Small intestine (tissue), 7 donors: ENCODE measurements at regions not wholly inside any gene's neighbourhood (a gene's known extent, or its start where the extent isn't known, plus 50 kb on each side); places are given as distances from the start of the nearest gene placed in this dataset.

Source experiments
- DNase-seq, 2 donors: peaks; one replicate each; pipeline versions ENCODE4 v3.0.0 to v3.0.0-alpha.2; 2013
- FAIRE-seq: peaks from 2 replicates; lab custom pipeline; 2012; peaks lifted over from hg19 to GRCh38; lab: Jason Lieb, UNC
- H3K27ac ChIP-seq, 3 donors: one replicate each; pipeline ENCODE4 v1.5.1; 2013; ENCODE audit warnings: low read length in 2 of 3, mild to moderate bottlenecking in 2 of 3, control low read depth in 1 of 3, inconsistent platforms in 1 of 3, low read depth in 1 of 3, moderate library complexity in 1 of 3
- H3K27me3 ChIP-seq, 3 donors: one replicate each; pipeline ENCODE4 v1.6.1; 2013; ENCODE audit warnings: low read length in 3 of 3, inconsistent platforms in 1 of 3; ENCODE audit not compliant: control insufficient read depth in 3 of 3, insufficient read depth in 3 of 3
- H3K36me3 ChIP-seq, 3 donors: one replicate each; pipeline ENCODE4 v1.6.1; 2013; ENCODE audit warnings: low read length in 3 of 3, inconsistent platforms in 1 of 3, low read depth in 1 of 3, mild to moderate bottlenecking in 1 of 3, moderate library complexity in 1 of 3; ENCODE audit not compliant: control insufficient read depth in 3 of 3, insufficient read depth in 2 of 3
- H3K4me1 ChIP-seq, 3 donors: one replicate each; pipeline ENCODE4 v1.6.1; 2013; ENCODE audit warnings: low read length in 2 of 3, inconsistent platforms in 1 of 3, low read depth in 1 of 3, mild to moderate bottlenecking in 1 of 3, moderate library complexity in 1 of 3; ENCODE audit not compliant: control insufficient read depth in 3 of 3, insufficient read depth in 2 of 3
- H3K4me3 ChIP-seq, 3 donors: one replicate each; pipeline ENCODE4 v1.5.1; 2013; ENCODE audit warnings: low read length in 3 of 3, control low read depth in 1 of 3, inconsistent platforms in 1 of 3, low read depth in 1 of 3, mild to moderate bottlenecking in 1 of 3, moderate library complexity in 1 of 3
- H3K9me3 ChIP-seq, 2 donors: one replicate each; pipeline ENCODE4 v1.6.1; 2013; ENCODE audit warnings: low read depth in 1 of 2, low read length in 1 of 2; ENCODE audit not compliant: control insufficient read depth in 2 of 2, insufficient read depth in 1 of 2
- WGBS, 3 donors: extraction: QIAGEN DNeasy Blood & Tissue Kit; methylation state at CpG; one replicate each; pipeline ENCODE4 v1.1.7; 2013; 5-methylcytosine and 5-hydroxymethylcytosine counted together
- donor health status: healthy with polysubstance abuse.
- donor health status: control.
- donor health status: control.
- donor health status: Bipolar disorder and iron deficiency.
- donor health status: healthy.

DNA sequence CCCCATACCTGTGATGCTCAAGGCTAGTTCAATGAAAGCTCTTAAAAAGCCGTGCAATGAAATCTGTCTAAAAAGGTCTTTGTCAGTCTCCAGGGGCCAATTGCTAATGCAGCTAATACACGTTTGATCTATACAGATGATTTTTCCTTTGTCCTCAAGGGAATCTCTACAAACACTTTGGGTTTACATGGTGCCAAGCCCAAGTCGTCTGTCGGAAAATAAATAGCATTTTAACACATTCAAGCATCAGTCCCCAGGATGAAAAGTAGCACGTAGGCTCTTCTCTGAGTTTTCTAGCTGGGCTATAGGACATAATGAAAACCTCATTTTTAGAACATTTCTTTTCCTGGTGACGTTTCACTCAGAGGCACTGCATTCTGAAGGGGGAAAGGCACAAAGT, 477.4 kb upstream of the WWC1 start:
- Histone ChIP-seq H3K27ac (no peak overlapping the region), H3K9me3 (no peaks in the 10 kb centered on the region), H3K27me3 (no peaks in the 10 kb centered on the region), H3K4me1 (no peaks in the 10 kb centered on the region), H3K4me3 (no peak overlapping the region), H3K36me3 (no peaks in the 10 kb centered on the region)
- FAIRE-seq (no peak), DNase-seq (no peak)
- WGBS, 3 donors = 73 to 76% (median 74%) methylated on average over 6 of the region's 6 CpGs

DNA sequence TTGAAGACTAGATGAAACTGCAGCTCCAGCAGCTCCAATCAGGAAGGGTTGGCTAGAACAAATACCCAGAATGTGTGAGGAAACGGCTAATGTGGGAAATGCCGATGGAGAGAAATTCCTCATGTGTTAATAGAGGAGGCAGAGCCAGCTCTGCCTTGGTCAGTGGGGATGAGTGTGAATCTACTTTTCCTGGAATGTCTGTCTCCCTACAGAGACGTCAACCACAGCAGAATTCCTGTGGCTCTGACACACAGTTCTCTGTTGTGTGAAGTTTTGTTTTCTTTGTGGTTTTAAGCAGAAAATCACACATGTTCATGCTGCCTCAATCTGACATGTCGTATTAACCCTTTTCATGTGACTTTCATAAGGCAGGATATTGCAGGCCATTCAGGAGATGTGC, 476.6 kb upstream of the WWC1 start:
- no peak for FAIRE-seq
- Histone ChIP-seq H3K9me3 (no peaks in the 10 kb centered on the region), H3K27me3 (no peaks in the 10 kb centered on the region), H3K27ac (no peak overlapping the region), H3K4me3 (no peak overlapping the region), H3K36me3 (no peaks in the 10 kb centered on the region), H3K4me1 (no peaks in the 10 kb centered on the region)
- no peak for DNase-seq
- 49 to 60% (median 59%) methylated on average over 4 of the region's 4 CpGs for WGBS, 3 donors

DNA sequence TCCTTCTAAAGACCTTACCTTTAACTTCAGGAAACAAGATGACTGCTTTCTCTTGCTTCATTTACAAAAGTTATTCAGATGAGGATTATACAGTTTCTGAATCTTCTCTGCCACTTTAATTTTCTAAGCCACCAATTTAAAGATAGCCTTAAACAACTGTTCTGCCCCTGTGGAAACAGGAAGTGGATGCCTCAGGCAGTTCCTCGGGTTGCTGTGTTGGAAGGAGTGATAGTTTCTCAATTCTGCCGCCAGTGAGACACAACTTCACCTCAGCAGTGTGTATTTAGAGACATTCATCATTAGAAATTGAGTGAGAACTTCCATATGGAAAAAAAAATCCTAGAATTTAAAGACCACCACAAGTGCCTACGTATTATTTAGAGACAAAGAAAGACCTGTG, 475.1 kb upstream of the WWC1 start:
- 43 to 64% (median 62%) methylated on average over 3 of the region's 3 CpGs for WGBS, 3 donors
- no peaks in the 10 kb centered on the region for H3K36me3 ChIP-seq
- no peak overlapping the region for H3K4me3 ChIP-seq
- H3K27ac ChIP-seq = no peak overlapping the region
- no peaks in the 10 kb centered on the region for H3K4me1 ChIP-seq
- no peaks in the 10 kb centered on the region for H3K9me3 ChIP-seq
- FAIRE-seq = no peak
- DNase-seq = no peak
- no peaks in the 10 kb centered on the region for H3K27me3 ChIP-seq

DNA sequence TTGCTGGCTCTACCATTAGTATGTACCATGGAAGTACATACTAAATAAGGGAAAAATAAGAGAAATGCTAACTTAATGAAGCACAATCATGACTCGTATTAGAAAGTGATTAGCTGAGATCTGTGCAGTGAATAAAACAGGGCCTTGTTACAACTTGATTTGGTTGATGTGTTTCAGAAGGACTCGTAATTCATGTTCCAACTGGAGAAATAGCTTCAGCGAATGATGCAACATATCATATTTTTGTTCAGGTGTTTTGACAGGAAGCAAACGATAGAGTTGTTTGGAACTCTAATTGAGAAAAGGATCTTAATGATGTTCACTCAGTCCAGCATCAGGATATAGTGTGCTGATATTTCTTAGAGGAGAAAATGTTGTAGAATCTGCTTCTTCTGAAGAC, 474.6 kb upstream of the WWC1 start:
- Histone ChIP-seq H3K4me3 (no peak overlapping the region), H3K27ac (no peak overlapping the region), H3K9me3 (no peaks in the 10 kb centered on the region), H3K4me1 (no peaks in the 10 kb centered on the region), H3K27me3 (no peaks in the 10 kb centered on the region), H3K36me3 (no peaks in the 10 kb centered on the region)
- DNase-seq (no peak), FAIRE-seq (no peak)
- WGBS, 3 donors = 83 to 89% (median 85%) methylated on average over 4 of the region's 4 CpGs

DNA sequence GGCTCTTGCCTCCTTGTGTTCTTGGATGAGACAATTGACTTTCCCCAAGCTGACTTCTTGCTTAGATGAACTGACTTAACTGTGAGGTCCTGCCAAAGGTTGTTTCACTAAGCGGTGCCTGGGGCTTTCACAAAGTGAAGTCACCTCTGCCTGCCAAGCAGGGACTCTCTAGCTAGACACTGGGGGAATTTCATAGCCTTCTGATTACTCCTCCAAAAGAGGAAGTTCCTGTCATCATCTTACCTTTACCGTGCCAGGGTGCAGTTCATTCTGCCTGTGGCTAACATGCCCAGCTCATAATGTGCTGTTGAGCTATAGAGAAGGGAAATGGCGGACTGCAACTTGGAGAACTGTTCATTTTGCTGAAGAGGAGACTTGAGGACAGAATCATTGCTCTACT, 472.0 kb upstream of the WWC1 start:
- Histone ChIP-seq H3K9me3 (no peaks in the 10 kb centered on the region), H3K27ac (no peak overlapping the region), H3K4me3 (no peak overlapping the region), H3K36me3 (no peaks in the 10 kb centered on the region), H3K27me3 (no peaks in the 10 kb centered on the region), H3K4me1 (no peaks in the 10 kb centered on the region)
- no peak for DNase-seq
- 69 to 80% (median 70%) methylated on average over 3 of the region's 3 CpGs for WGBS, 3 donors
- no peak for FAIRE-seq

DNA sequence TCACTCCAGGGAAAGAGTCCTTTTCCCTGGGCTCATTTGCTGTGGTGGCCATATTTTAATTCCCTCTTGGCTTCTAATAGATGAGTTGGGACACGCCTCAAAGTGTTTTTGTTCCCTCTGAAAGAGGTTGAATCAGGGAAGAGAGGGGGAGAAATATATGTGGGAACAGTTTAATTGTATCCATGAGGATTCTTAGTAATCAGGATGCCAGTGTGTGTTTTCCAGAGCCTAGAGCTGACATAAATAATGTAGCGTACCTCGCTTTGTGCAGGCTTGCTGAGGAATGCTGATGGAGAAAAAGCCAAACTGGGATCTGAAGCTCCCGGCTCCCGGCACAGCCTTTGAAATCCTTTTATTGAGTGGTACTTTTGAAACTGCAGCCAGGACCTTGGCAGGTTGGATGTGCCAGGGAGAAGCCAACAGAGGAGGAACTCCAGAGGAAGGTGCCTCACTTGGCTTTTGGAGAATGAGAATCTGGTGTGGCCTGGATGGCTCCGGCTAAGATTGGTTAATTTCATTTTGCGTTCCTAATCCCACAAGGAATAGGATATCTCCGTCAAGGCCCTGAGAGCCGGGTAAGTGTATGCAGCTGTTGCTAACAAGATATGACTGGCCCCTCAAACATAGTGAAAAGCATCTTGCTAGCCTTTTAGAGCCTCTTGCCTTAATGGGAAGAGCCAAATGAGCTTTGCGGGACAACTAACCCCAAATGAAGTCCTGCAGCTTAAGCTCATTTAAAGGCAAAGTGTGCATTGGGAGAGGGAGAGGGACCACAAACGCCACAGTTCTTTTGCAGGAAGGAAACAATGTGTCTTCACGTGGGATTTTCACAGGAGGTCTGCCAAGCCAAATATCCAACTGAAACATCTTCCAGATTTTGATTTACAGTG, 471.1 kb upstream of the WWC1 start:
- Histone ChIP-seq H3K27me3 (no peaks in the 10 kb centered on the region), H3K4me1 (no peaks in the 10 kb centered on the region), H3K36me3 (no peaks in the 10 kb centered on the region), H3K27ac (no peak overlapping the region), H3K9me3 (no peaks in the 10 kb centered on the region), H3K4me3 (no peak overlapping the region)
- 71 to 73% (median 72%) methylated on average over 12 of the region's 12 CpGs for WGBS, 3 donors
- DNase-seq (no peak), FAIRE-seq (no peak)

DNA sequence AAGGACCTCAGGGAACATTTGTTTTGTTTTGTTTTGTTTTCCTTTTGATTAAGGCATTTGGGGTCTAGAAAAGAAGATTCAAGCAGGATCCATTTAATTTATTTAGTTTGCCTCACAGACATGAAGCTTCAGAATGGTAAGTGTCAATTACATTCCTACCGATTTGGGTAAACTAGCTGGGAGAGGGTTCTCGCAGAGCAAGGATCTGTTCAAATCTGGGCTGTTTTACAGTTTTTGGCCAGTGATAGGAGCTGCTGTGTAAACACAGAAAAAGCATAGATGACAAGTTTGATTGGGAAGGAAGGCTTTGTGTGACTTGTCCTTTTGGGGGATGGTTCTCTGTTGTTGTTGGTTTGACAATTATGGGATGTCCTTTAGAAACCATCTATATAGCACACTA, 470.3 kb upstream of the WWC1 start:
- Histone ChIP-seq H3K4me3 (no peak overlapping the region), H3K27me3 (no peaks in the 10 kb centered on the region), H3K4me1 (no peaks in the 10 kb centered on the region), H3K27ac (no peak overlapping the region), H3K9me3 (no peaks in the 10 kb centered on the region), H3K36me3 (no peaks in the 10 kb centered on the region)
- FAIRE-seq (no peak), DNase-seq (no peak)
- 33 to 50% (median 43%) methylated on average over 2 of the region's 2 CpGs for WGBS, 3 donors

DNA sequence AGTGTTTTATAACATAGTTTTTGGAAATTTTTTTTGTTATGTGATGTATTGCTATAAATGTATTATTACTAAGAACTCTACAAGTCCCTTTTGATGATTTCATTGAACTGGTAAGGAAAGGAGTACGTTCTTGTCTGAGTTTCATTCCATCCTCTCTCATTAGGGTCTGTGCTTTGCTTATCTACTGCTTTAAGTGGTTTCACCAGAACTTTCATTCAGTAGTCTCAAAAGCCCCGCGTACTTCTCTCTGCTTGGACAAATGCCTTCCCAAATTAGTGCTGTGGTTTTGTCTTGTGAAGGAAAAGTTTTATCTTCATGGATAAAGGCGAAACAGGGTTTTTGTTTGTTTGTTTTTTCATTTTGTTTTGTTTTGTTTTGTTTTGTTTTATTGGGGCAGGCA, 469.8 kb upstream of the WWC1 start:
- Histone ChIP-seq H3K4me1 (no peaks in the 10 kb centered on the region), H3K4me3 (no peak overlapping the region), H3K27ac (no peak overlapping the region), H3K36me3 (no peaks in the 10 kb centered on the region), H3K27me3 (no peaks in the 10 kb centered on the region), H3K9me3 (no peaks in the 10 kb centered on the region)
- DNase-seq (no peak), FAIRE-seq (no peak)
- 70 to 79% (median 74%) methylated on average over 4 of the region's 4 CpGs for WGBS, 3 donors

DNA sequence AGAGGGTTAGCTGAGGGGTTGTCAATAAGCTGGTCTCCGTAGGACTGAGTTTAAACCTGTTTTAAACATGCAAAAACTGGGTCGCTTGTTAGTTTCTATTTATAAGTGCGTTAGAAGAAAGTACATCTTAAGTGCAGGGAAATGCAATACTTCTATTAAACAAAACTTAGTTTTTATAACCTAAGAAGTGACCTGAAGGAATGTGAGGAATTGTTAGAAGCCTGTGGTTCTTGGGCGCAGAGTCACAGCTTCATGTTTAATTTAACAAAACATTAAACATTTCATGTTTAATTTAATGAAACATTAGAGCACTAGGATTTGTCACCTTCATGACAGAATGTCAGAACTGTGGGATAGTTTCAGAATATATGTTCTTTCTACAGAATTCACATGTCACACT, 469.2 kb upstream of the WWC1 start:
- Histone ChIP-seq H3K36me3 (no peaks in the 10 kb centered on the region), H3K9me3 (no peaks in the 10 kb centered on the region), H3K4me1 (no peaks in the 10 kb centered on the region), H3K27ac (no peak overlapping the region), H3K27me3 (no peaks in the 10 kb centered on the region), H3K4me3 (no peak overlapping the region)
- DNase-seq = no peak
- no peak for FAIRE-seq
- 71 to 81% (median 79%) methylated on average over 4 of the region's 4 CpGs for WGBS, 3 donors
